ENCODE measurements at regions not wholly inside any gene's neighbourhood (a gene's known extent, or its start where the extent isn't known, plus 50 kb on each side); places are given as distances from the start of the nearest gene placed in this dataset.
"Not testable (repeated sequence)": the region's sequence is repeated elsewhere in the genome, so short reads cannot be mapped to it uniquely, and the experiment has no call there.

GRCh38 chr1:182173808-182174512 lies 112.4 kb upstream of the ZNF648 start:
- ChIA-PET POLR2A (no interaction called here), CTCF (no interaction called here)

GRCh38 chr1:182172699-182173098 lies 111.2 kb upstream of the ZNF648 start:
- CTCF ChIA-PET = no interaction called here

GRCh38 chr1:182170891-182171461 lies 109.5 kb upstream of the ZNF648 start:
- ChIA-PET CTCF (no interaction called here), POLR2A (no interaction called here)

More at GRCh38 chr1:182172699-182173098, 111.2 kb upstream of the ZNF648 start:
- POLR2A ChIA-PET = interaction anchor here (0.7 kb wide), 1 partner anchor 75 kb away, joined by 5 read pairs; no protein-coding TSS in a partner anchor

- ChIA-PET POLR2A (no interaction called here), CTCF (no interaction called here)
These were observed 107.7 kb upstream of the ZNF648 start for GRCh38 chr1:182169203-182169602.

GRCh38 chr1:182166750-182167149 lies 105.2 kb upstream of the ZNF648 start:
- POLR2A ChIA-PET = no interaction called here
- CTCF ChIA-PET = no interaction called here

GRCh38 chr1:182166321-182166720 lies 104.8 kb upstream of the ZNF648 start:
- ChIA-PET CTCF (no interaction called here), POLR2A (no interaction called here)

GRCh38 chr1:182164273-182164672 lies 102.8 kb upstream of the ZNF648 start:
- ChIA-PET POLR2A (no interaction called here), CTCF (no interaction called here)

GRCh38 chr1:182163821-182164223 lies 102.3 kb upstream of the ZNF648 start:
- CTCF ChIA-PET = no interaction called here
- POLR2A ChIA-PET = no interaction called here

- ChIA-PET CTCF (no interaction called here), POLR2A (no interaction called here)
These were observed 97.9 kb upstream of the ZNF648 start for GRCh38 chr1:182159443-182159842.

GRCh38 chr1:182157187-182157586 lies 95.7 kb upstream of the ZNF648 start:
- ChIA-PET CTCF (no interaction called here), POLR2A (no interaction called here)

GRCh38 chr1:182154425-182154824 lies 92.9 kb upstream of the ZNF648 start:
- CTCF ChIA-PET, POLR2A ChIA-PET: not testable (repeated sequence)

GRCh38 chr1:182149411-182149965 lies 88.0 kb upstream of the ZNF648 start:
- POLR2A ChIA-PET = no interaction called here
- CTCF ChIA-PET = no interaction called here

GRCh38 chr1:182147951-182148350 lies 86.4 kb upstream of the ZNF648 start:
- POLR2A ChIA-PET = no interaction called here
- CTCF ChIA-PET = no interaction called here

GRCh38 chr1:182147136-182147820 lies 85.8 kb upstream of the ZNF648 start:
- ChIA-PET CTCF (no interaction called here), POLR2A (no interaction called here)

- CTCF ChIA-PET = interaction anchor here (4.4 kb wide), 1 partner anchor 249 kb away, joined by 64 read pairs; the partner anchor contains the start of gene GLUL
- POLR2A ChIA-PET = no interaction called here
These were observed 84.8 kb upstream of the ZNF648 start for GRCh38 chr1:182146286-182146685.

- ChIA-PET CTCF (interaction anchor here (3.3 to 4.4 kb wide), 2 partner anchors 60 to 249 kb away, joined by 15 to 64 read pairs; partner anchors contain the start of gene GLUL), POLR2A (interaction anchor here (0.5 kb wide), 1 partner anchor 51 kb away, joined by 3 read pairs; no protein-coding TSS in a partner anchor)
These were observed 83.9 kb upstream of the ZNF648 start for GRCh38 chr1:182145441-182145840.

GRCh38 chr1:182144646-182145030 lies 83.1 kb upstream of the ZNF648 start:
- ChIA-PET CTCF (interaction anchor here (1.2 to 4.4 kb wide), 4 partner anchors 59 to 260 kb away, joined by 3 to 64 read pairs (median 9); partner anchors contain the start of gene GLUL), POLR2A (no interaction called here)

GRCh38 chr1:182143825-182144645 lies 82.5 kb upstream of the ZNF648 start:
- POLR2A ChIA-PET = no interaction called here
- CTCF ChIA-PET = interaction anchor here (0.7 to 4.4 kb wide), 13 partner anchors 59 to 261 kb away, joined by 3 to 64 read pairs (median 4); partner anchors contain the start of genes GLUL and TEDDM1

GRCh38 chr1:182143154-182143657 lies 81.7 kb upstream of the ZNF648 start:
- POLR2A ChIA-PET = no interaction called here

More at GRCh38 chr1:182143154-182143657, 81.7 kb upstream of the ZNF648 start:
- CTCF ChIA-PET = interaction anchor here (0.7 to 4.4 kb wide), 18 partner anchors 10 to 289 kb away, joined by 3 to 64 read pairs (median 4); partner anchors contain the start of genes GLUL and TEDDM1
